Loucy (cell line): ENCODE measurements at regions not wholly inside any gene's neighbourhood (a gene's known extent, or its start where the extent isn't known, plus 50 kb on each side); places are given as distances from the start of the nearest gene placed in this dataset.

Experiments
- H2AFZ ChIP-seq: fragments of 200-600 bp; sonication (generic); 2 replicates; pipeline ENCODE4 v1.6.0; 2016; ENCODE audit warnings: antibody characterized with exemption, mild to moderate bottlenecking, low read length, moderate library complexity
- H3F3A ChIP-seq: fragments of 200-600 bp; 2 replicates; pipeline ENCODE4 v1.6.0; 2016; ENCODE audit warnings: antibody characterized with exemption, low read depth, mild to moderate bottlenecking
- H3K27me3 ChIP-seq: fragments of 200-600 bp; sonication (generic); 2 replicates; pipeline ENCODE4 v1.6.1; 2014; ENCODE audit warnings: low read length, mild to moderate bottlenecking; ENCODE audit not compliant: insufficient read depth, poor library complexity, severe bottlenecking
- H3K36me3 ChIP-seq: fragments of 200-600 bp; sonication (generic); 2 replicates; pipeline ENCODE4 v1.6.1; 2016; ENCODE audit warnings: low read length; ENCODE audit not compliant: insufficient read depth
- H3K4me1 ChIP-seq: fragments of 200-600 bp; sonication (generic); 2 replicates; pipeline ENCODE4 v1.5.1; 2014; ENCODE audit warnings: low read length, mild to moderate bottlenecking; ENCODE audit not compliant: insufficient read depth, poor library complexity, severe bottlenecking
- H3K4me2 ChIP-seq: fragments of 200-600 bp; sonication (generic); 2 replicates; pipeline ENCODE4 v1.6.0; 2014; ENCODE audit warnings: antibody characterized with exemption, low read length, low read depth, mild to moderate bottlenecking; ENCODE audit not compliant: poor library complexity, severe bottlenecking
- H3K4me3 ChIP-seq: fragments of 200-600 bp; sonication (generic); 2 replicates; pipeline ENCODE4 v1.5.1; 2014; ENCODE audit warnings: low read length, mild to moderate bottlenecking, mixed read lengths; ENCODE audit not compliant: poor library complexity, severe bottlenecking
- H3K79me2 ChIP-seq: fragments of 200-600 bp; sonication (generic); 2 replicates; pipeline ENCODE4 v1.6.1; 2014; ENCODE audit warnings: low read length; ENCODE audit not compliant: insufficient read depth
- H3K9ac ChIP-seq: fragments of 200-600 bp; sonication (generic); 2 replicates; pipeline ENCODE4 v1.6.0; 2014; ENCODE audit warnings: mild to moderate bottlenecking, low read depth, low read length, moderate library complexity; ENCODE audit not compliant: poor library complexity, severe bottlenecking
- H3K9me2 ChIP-seq: fragments of 200-600 bp; sonication (generic); replicated peaks from 2 replicates; pipeline ENCODE4 v1.6.1; 2016; ENCODE audit warnings: low read depth, low read length, mixed read lengths
- H3K9me3 ChIP-seq: fragments of 200-600 bp; sonication (generic); 2 replicates; pipeline ENCODE4 v1.6.1; 2014; ENCODE audit warnings: mild to moderate bottlenecking, antibody characterized with exemption, low read length, low read depth; ENCODE audit not compliant: insufficient read depth
- H4K20me1 ChIP-seq: fragments of 200-600 bp; sonication (generic); 2 replicates; pipeline ENCODE4 v1.6.0; 2014; ENCODE audit warnings: antibody characterized with exemption, low read length, mild to moderate bottlenecking; ENCODE audit not compliant: insufficient read depth, poor library complexity, severe bottlenecking
- EZH2phosphoT487 ChIP-seq: fragments of 200-600 bp; IDR thresholded peaks from 2 replicates; pipeline ENCODE4 v1.6.1; 2018; ENCODE audit warnings: antibody characterized with exemption, mild to moderate bottlenecking, moderate library complexity, borderline replicate concordance
- TF ChIP-seq, protein P1 (sequence below): fragments of 200-600 bp; sonication (generic); conservative IDR thresholded peaks from 2 replicates; pipeline ENCODE4 v1.5.1; 2014; ENCODE audit warnings: mild to moderate bottlenecking, antibody characterized with exemption, low read length

DNA sequence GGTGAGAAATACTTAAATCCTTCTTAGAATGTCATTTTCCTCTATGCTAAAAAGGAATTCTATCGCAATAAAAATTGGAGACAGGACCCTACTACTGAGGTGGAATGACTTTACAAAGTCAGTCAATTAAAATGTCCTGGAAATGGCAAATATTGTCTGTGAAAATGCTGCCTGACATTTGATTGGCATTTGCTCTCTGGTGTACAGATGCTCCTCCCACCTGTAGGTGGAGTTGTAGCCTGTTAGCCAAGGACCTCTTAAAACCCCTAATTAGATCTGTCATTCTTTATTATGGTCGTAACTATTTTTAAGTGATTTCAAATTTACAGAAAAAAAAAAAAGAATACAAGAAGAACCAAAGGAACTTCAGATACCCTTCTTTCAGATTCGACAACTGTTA lies 393.1 kb upstream of the KLHL29 start:
- no peaks in the 10 kb centered on the region for H3F3A ChIP-seq
- no peaks in the 10 kb centered on the region for H3K36me3 ChIP-seq
- no peaks in the 10 kb centered on the region for H3K9me2 ChIP-seq
- no peak for TF ChIP-seq EZH2phosphoT487
- TF ChIP-seq, protein P1, sequence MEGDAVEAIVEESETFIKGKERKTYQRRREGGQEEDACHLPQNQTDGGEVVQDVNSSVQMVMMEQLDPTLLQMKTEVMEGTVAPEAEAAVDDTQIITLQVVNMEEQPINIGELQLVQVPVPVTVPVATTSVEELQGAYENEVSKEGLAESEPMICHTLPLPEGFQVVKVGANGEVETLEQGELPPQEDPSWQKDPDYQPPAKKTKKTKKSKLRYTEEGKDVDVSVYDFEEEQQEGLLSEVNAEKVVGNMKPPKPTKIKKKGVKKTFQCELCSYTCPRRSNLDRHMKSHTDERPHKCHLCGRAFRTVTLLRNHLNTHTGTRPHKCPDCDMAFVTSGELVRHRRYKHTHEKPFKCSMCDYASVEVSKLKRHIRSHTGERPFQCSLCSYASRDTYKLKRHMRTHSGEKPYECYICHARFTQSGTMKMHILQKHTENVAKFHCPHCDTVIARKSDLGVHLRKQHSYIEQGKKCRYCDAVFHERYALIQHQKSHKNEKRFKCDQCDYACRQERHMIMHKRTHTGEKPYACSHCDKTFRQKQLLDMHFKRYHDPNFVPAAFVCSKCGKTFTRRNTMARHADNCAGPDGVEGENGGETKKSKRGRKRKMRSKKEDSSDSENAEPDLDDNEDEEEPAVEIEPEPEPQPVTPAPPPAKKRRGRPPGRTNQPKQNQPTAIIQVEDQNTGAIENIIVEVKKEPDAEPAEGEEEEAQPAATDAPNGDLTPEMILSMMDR = peak; percentile 16; the same call in 1 of the 2 replicates
- H3K4me1 ChIP-seq = no peaks in the 10 kb centered on the region
- H3K79me2 ChIP-seq = no peaks in the 10 kb centered on the region
- no peaks in the 10 kb centered on the region for H3K27me3 ChIP-seq
- no peak overlapping the region for H2AFZ ChIP-seq
- H4K20me1 ChIP-seq = no peaks in the 10 kb centered on the region
- no peak overlapping the region for H3K9ac ChIP-seq
- H3K9me3 ChIP-seq = no peaks in the 10 kb centered on the region
- H3K4me3 ChIP-seq = no peak overlapping the region
- no peak overlapping the region for H3K4me2 ChIP-seq

DNA sequence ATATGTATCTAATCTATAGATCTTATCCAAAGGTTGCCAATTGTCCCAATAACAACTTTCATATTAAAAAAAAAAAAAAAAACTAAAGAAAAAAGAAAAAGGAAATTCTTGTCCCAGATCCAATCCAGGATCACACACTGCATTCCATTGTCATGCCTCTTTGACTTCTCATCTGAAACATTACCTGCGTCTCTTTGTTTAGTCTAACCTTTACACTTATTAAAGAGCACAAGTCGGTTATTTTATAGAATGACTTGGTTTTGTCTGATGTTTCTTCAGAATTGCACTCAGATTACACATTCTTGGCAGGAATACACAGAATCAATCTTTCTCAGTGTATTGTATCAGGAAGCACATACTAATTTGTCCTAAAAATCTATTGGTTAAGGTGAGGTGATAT lies 392.5 kb upstream of the KLHL29 start:
- H3K9me2 ChIP-seq = no peaks in the 10 kb centered on the region
- H3K79me2 ChIP-seq = no peaks in the 10 kb centered on the region
- H3K4me3 ChIP-seq = no peak overlapping the region
- no peaks in the 10 kb centered on the region for H3K27me3 ChIP-seq
- H3K36me3 ChIP-seq = no peaks in the 10 kb centered on the region
- no peaks in the 10 kb centered on the region for H3K9me3 ChIP-seq
- TF ChIP-seq EZH2phosphoT487 = no peak
- TF ChIP-seq, protein P1 = no peak
- H3K4me2 ChIP-seq = no peak overlapping the region
- H4K20me1 ChIP-seq = no peaks in the 10 kb centered on the region
- H3K9ac ChIP-seq = no peak overlapping the region
- no peak overlapping the region for H2AFZ ChIP-seq
- H3K4me1 ChIP-seq = no peaks in the 10 kb centered on the region
- no peaks in the 10 kb centered on the region for H3F3A ChIP-seq

DNA sequence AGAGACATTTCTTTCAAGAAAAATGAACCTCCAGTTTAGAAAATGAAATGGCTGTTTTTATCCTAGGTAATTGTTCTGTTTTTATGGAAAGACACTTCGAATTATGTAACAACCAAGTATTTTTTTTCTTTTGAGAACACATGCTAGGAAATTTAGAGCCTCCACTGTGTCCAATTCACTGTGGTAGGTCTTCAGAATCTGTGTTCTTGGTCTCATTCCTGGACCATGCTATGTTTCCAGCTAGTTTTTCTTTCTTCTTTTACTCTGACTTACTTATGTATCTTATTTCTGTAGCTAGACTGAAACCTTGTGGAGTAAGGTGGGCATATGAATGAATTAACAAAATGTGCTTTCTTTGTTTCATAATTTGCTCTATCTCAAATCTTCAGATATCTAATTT lies 391.7 kb upstream of the KLHL29 start:
- H3K4me1 ChIP-seq = no peaks in the 10 kb centered on the region
- no peak for TF ChIP-seq EZH2phosphoT487
- TF ChIP-seq, protein P1 = no peak
- no peaks in the 10 kb centered on the region for H3F3A ChIP-seq
- no peaks in the 10 kb centered on the region for H3K9me2 ChIP-seq
- no peaks in the 10 kb centered on the region for H4K20me1 ChIP-seq
- H3K79me2 ChIP-seq = no peaks in the 10 kb centered on the region
- H3K4me3 ChIP-seq = no peak overlapping the region
- no peaks in the 10 kb centered on the region for H3K36me3 ChIP-seq
- no peaks in the 10 kb centered on the region for H3K27me3 ChIP-seq
- H3K9me3 ChIP-seq = no peaks in the 10 kb centered on the region
- no peak overlapping the region for H3K9ac ChIP-seq
- no peak overlapping the region for H2AFZ ChIP-seq
- no peak overlapping the region for H3K4me2 ChIP-seq
